NCI-H748 (cell line): ENCODE measurements at regions not wholly inside any gene's neighbourhood (a gene's known extent, or its start where the extent isn't known, plus 50 kb on each side); places are given as distances from the start of the nearest gene placed in this dataset.

ENCODE experiments used
- DNase-seq: peaks from one replicate; lab custom pipeline; 2025; ENCODE audit not compliant: unreplicated experiment; lab: John Stamatoyannopoulos, UW

- DNase-seq, result no peak
These were observed 182.6 kb upstream of the THSD7B start for GRCh38 chr2:136582628-136583205.

- DNase-seq, result no peak
These were observed 193.0 kb upstream of the THSD7B start for GRCh38 chr2:136572335-136572734.

GRCh38 chr2:136557203-136557602, 208.1 kb upstream of the THSD7B start:
- no peak for DNase-seq

GRCh38 chr2:136550181-136550580, 215.2 kb upstream of the THSD7B start:
- no peak for DNase-seq

- DNase-seq, result no peak
These were observed 226.0 kb upstream of the THSD7B start for GRCh38 chr2:136539355-136539754.

- no peak for DNase-seq
These were observed 226.9 kb upstream of the THSD7B start for GRCh38 chr2:136538489-136538888.

GRCh38 chr2:136534811-136535210, 230.5 kb upstream of the THSD7B start:
- DNase-seq, result no peak

- DNase-seq, result no peak
These were observed 233.2 kb upstream of the THSD7B start for GRCh38 chr2:136532171-136532570.

- no peak for DNase-seq
These were observed 233.6 kb upstream of the THSD7B start for GRCh38 chr2:136531731-136532130.

GRCh38 chr2:136530146-136530545, 235.2 kb upstream of the THSD7B start:
- no peak for DNase-seq

- DNase-seq, result no peak
These were observed 237.8 kb upstream of the THSD7B start for GRCh38 chr2:136527560-136527959.

- no peak for DNase-seq
These were observed 242.6 kb upstream of the THSD7B start for GRCh38 chr2:136522724-136523123.

- DNase-seq, result peak; percentile 47
These were observed 247.6 kb upstream of the THSD7B start for GRCh38 chr2:136517716-136518115.

- no peak for DNase-seq
These were observed 255.1 kb upstream of the THSD7B start for GRCh38 chr2:136510244-136510643.

GRCh38 chr2:136505462-136505861, 259.9 kb upstream of the THSD7B start:
- no peak for DNase-seq

- DNase-seq, result no peak
These were observed 262.7 kb upstream of the THSD7B start for GRCh38 chr2:136502660-136503059.

GRCh38 chr2:136497709-136498108, 267.6 kb upstream of the THSD7B start:
- peak; percentile 76 for DNase-seq

GRCh38 chr2:136496966-136497365, 268.4 kb upstream of the THSD7B start:
- no peak for DNase-seq

GRCh38 chr2:136495636-136496035, 269.7 kb upstream of the THSD7B start:
- DNase-seq, result no peak

- no peak for DNase-seq
These were observed 272.4 kb upstream of the THSD7B start for GRCh38 chr2:136492901-136493300.

GRCh38 chr2:136490100-136490499, 275.2 kb upstream of the THSD7B start:
- no peak for DNase-seq

- no peak for DNase-seq
These were observed 277.9 kb upstream of the THSD7B start for GRCh38 chr2:136487421-136487820.

- DNase-seq, result no peak
These were observed 279.2 kb upstream of the THSD7B start for GRCh38 chr2:136486115-136486514.

- no peak for DNase-seq
These were observed 282.4 kb upstream of the THSD7B start for GRCh38 chr2:136482966-136483365.
